ENCODE measurements at regions not wholly inside any gene's neighbourhood (a gene's known extent, or its start where the extent isn't known, plus 50 kb on each side); places are given as distances from the start of the nearest gene placed in this dataset.

DNA sequence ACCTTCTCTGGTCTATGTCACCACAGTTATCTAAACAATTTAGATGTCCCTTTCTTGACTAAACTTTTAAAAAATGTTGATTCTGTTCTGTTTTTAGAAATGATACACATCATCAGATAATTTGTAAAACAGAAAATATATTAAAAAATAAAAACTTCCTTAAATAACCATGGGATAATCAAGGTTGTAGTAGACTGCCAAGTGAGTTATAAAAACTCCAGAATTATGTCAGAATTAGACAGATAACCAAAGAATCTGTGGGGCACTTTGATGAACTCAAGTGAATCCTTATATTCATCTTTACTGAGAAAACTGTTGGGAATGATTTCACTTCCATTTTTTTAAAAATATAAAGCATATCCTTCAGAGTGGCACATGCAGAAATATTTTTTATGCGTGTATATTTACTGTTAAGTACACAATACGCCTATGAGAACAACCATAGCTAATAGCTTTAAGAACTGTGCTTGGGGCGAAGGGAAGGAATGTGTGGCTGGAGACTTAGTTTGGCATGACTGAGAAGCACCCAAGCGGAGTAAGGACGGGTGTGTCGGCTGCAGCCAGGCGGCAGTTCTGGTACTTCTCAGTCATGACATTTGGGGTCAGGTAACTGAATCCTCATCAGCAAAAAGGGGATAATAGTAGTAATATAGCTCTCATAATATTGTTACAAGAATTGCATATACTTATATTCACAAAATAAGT, 604.7 kb upstream of the CITED2 start:
- TF ChIP-seq, protein P1, sequence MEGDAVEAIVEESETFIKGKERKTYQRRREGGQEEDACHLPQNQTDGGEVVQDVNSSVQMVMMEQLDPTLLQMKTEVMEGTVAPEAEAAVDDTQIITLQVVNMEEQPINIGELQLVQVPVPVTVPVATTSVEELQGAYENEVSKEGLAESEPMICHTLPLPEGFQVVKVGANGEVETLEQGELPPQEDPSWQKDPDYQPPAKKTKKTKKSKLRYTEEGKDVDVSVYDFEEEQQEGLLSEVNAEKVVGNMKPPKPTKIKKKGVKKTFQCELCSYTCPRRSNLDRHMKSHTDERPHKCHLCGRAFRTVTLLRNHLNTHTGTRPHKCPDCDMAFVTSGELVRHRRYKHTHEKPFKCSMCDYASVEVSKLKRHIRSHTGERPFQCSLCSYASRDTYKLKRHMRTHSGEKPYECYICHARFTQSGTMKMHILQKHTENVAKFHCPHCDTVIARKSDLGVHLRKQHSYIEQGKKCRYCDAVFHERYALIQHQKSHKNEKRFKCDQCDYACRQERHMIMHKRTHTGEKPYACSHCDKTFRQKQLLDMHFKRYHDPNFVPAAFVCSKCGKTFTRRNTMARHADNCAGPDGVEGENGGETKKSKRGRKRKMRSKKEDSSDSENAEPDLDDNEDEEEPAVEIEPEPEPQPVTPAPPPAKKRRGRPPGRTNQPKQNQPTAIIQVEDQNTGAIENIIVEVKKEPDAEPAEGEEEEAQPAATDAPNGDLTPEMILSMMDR (IDR thresholded peaks at IDR 0.05; ENCODE audit: low read length) = no peak
- no peak for TF ChIP-seq EZH2 (optimal IDR thresholded peaks at IDR 0.05; ENCODE audit: low read depth, low read length)
